ENCODE measurements at regions not wholly inside any gene's neighbourhood (a gene's known extent, or its start where the extent isn't known, plus 50 kb on each side); places are given as distances from the start of the nearest gene placed in this dataset.
"Not testable (repeated sequence)": the region's sequence is repeated elsewhere in the genome, so short reads cannot be mapped to it uniquely, and the experiment has no call there.

GRCh38 chr9:85322592-85322991 lies 419.2 kb downstream of the AGTPBP1 start:
- DNase-seq: peak; percentile 13

GRCh38 chr9:85321561-85321960 lies 420.2 kb downstream of the AGTPBP1 start:
- DNase-seq: no peak

- DNase-seq: no peak
These were observed 421.7 kb downstream of the AGTPBP1 start for GRCh38 chr9:85319936-85320656.

GRCh38 chr9:85315535-85315934 lies 426.2 kb downstream of the AGTPBP1 start:
- DNase-seq: not testable (repeated sequence)

- DNase-seq: no peak
These were observed 431.2 kb downstream of the AGTPBP1 start for GRCh38 chr9:85310573-85310972.

GRCh38 chr9:85303757-85304134 lies 438.0 kb downstream of the AGTPBP1 start:
- DNase-seq: no peak

GRCh38 chr9:85302938-85303756 lies 438.6 kb downstream of the AGTPBP1 start:
- DNase-seq: no peak

GRCh38 chr9:85298499-85298898 lies 443.3 kb downstream of the AGTPBP1 start:
- no peak for DNase-seq

- DNase-seq: not testable (repeated sequence)
These were observed 446.5 kb downstream of the AGTPBP1 start for GRCh38 chr9:85295244-85295643.

- no peak for DNase-seq
These were observed 449.5 kb downstream of the AGTPBP1 start for GRCh38 chr9:85292261-85292660.

- DNase-seq: no peak
These were observed 450.5 kb downstream of the AGTPBP1 start for GRCh38 chr9:85291266-85291665.

GRCh38 chr9:85290019-85290418 lies 451.7 kb downstream of the AGTPBP1 start:
- no peak for DNase-seq

GRCh38 chr9:85289142-85289541 lies 452.6 kb downstream of the AGTPBP1 start:
- no peak for DNase-seq

- no peak for DNase-seq
These were observed 458.3 kb downstream of the AGTPBP1 start for GRCh38 chr9:85283421-85283820.

- DNase-seq: no peak
These were observed 463.0 kb downstream of the AGTPBP1 start for GRCh38 chr9:85278769-85279168.

GRCh38 chr9:85276741-85277140 lies 465.0 kb downstream of the AGTPBP1 start:
- no peak for DNase-seq

- no peak for DNase-seq
These were observed 471.9 kb downstream of the AGTPBP1 start for GRCh38 chr9:85269811-85270210.

GRCh38 chr9:85268131-85268530 lies 473.6 kb downstream of the AGTPBP1 start:
- no peak for DNase-seq

- DNase-seq: no peak
These were observed 477.1 kb downstream of the AGTPBP1 start for GRCh38 chr9:85264695-85265094.

- no peak for DNase-seq
These were observed 478.5 kb downstream of the AGTPBP1 start for GRCh38 chr9:85263288-85263687.

- no peak for DNase-seq
These were observed 479.4 kb downstream of the AGTPBP1 start for GRCh38 chr9:85262333-85262732.

- DNase-seq: no peak
These were observed 481.4 kb downstream of the AGTPBP1 start for GRCh38 chr9:85260275-85260845.

- DNase-seq: peak; percentile 58
These were observed 482.9 kb downstream of the AGTPBP1 start for GRCh38 chr9:85258823-85259370.

GRCh38 chr9:85258236-85258635 lies 483.5 kb downstream of the AGTPBP1 start:
- no peak for DNase-seq

All from NCI-H1105 treated with DMSO at 0.1 percent for 48 hours (cell line).